C4-2B (cell line): ENCODE measurements at regions not wholly inside any gene's neighbourhood (a gene's known extent, or its start where the extent isn't known, plus 50 kb on each side); places are given as distances from the start of the nearest gene placed in this dataset.

Experiments
- ZFX ChIP-seq: fragments of 450-650 bp; IDR thresholded peaks from 2 replicates; pipeline ENCODE4 v1.6.1; 2017
- TF ChIP-seq, protein P1 (sequence below): fragments of 450-650 bp; conservative IDR thresholded peaks from 2 replicates; pipeline ENCODE4 v1.5.1; 2017; ENCODE audit warnings: mild to moderate bottlenecking

DNA sequence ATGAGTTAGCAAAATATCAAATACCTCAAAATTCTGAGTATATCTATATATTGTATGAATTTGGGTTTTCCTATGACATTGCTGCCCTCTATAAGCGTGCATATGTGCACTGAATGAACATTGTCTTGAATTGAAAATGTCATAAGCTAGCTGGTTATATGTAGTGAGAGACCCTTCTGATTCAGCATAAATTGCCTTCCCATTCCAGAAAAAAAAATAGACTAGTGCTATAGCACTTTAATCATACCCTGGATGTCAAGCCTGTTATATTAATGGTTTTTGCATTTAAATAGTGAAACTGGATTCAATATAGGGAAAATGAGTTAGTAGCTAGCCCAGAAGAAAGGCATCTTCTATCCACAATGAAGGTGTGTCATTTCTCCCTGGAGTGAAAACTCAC, 265.1 kb downstream of the TUSC7 start:
- TF ChIP-seq, protein P1, sequence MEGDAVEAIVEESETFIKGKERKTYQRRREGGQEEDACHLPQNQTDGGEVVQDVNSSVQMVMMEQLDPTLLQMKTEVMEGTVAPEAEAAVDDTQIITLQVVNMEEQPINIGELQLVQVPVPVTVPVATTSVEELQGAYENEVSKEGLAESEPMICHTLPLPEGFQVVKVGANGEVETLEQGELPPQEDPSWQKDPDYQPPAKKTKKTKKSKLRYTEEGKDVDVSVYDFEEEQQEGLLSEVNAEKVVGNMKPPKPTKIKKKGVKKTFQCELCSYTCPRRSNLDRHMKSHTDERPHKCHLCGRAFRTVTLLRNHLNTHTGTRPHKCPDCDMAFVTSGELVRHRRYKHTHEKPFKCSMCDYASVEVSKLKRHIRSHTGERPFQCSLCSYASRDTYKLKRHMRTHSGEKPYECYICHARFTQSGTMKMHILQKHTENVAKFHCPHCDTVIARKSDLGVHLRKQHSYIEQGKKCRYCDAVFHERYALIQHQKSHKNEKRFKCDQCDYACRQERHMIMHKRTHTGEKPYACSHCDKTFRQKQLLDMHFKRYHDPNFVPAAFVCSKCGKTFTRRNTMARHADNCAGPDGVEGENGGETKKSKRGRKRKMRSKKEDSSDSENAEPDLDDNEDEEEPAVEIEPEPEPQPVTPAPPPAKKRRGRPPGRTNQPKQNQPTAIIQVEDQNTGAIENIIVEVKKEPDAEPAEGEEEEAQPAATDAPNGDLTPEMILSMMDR: no peak
- TF ChIP-seq ZFX: no peak
